Bronchial epithelial cell (primary cell): ENCODE measurements at regions not wholly inside any gene's neighbourhood (a gene's known extent, or its start where the extent isn't known, plus 50 kb on each side); places are given as distances from the start of the nearest gene placed in this dataset.

Experiments
- DNase-seq: peaks from one replicate; pipeline ENCODE4 v3.0.0-alpha.2; 2010; ENCODE audit warnings: low read depth
- FAIRE-seq: peaks from 2 replicates; lab custom pipeline; 2011; peaks lifted over from hg19 to GRCh38; lab: Jason Lieb, UNC
- H3K27me3 ChIP-seq: 2 replicates; pipeline ENCODE4 v1.5.1; 2011; ENCODE audit warnings: low read length; ENCODE audit not compliant: control insufficient read depth, insufficient read depth
- H3K36me3 ChIP-seq: 2 replicates; pipeline ENCODE4 v1.5.1; 2011; ENCODE audit warnings: low read length; ENCODE audit not compliant: control insufficient read depth, insufficient read depth
- H3K4me3 ChIP-seq: 2 replicates; pipeline ENCODE4 v1.5.1; 2011; ENCODE audit warnings: mild to moderate bottlenecking, low read depth, low read length, control low read depth
- CTCF ChIP-seq: IDR thresholded peaks from 2 replicates; pipeline ENCODE4 v1.5.1; 2011; ENCODE audit warnings: mild to moderate bottlenecking, moderate library complexity, low read length, control low read depth, inconsistent platforms; ENCODE audit not compliant: insufficient read depth, severe bottlenecking

- no peak for FAIRE-seq
- no peak for TF ChIP-seq CTCF
- no peak for DNase-seq
- Histone ChIP-seq H3K36me3 (no peaks in the 10 kb centered on the region), H3K4me3 (no peak overlapping the region), H3K27me3 (no peaks in the 10 kb centered on the region)
Observed at GRCh38 chr9:134214386-134214765, 50.0 kb upstream of the RNU6ATAC start.

GRCh38 chr9:134214766-134215419 is 50.5 kb upstream of the RNU6ATAC start:
- H3K4me3 ChIP-seq: no peak overlapping the region
- no peaks in the 10 kb centered on the region for H3K36me3 ChIP-seq
- TF ChIP-seq CTCF: no peak
- DNase-seq (no peak), FAIRE-seq (no peak)
- H3K27me3 ChIP-seq: no peaks in the 10 kb centered on the region

- Histone ChIP-seq H3K36me3 (no peaks in the 10 kb centered on the region), H3K27me3 (no peaks in the 10 kb centered on the region), H3K4me3 (no peak overlapping the region)
- no peak for TF ChIP-seq CTCF
- FAIRE-seq (no peak), DNase-seq (no peak)
Observed at GRCh38 chr9:134215420-134215698, 51.0 kb upstream of the RNU6ATAC start.

GRCh38 chr9:134215699-134216448 is 51.5 kb upstream of the RNU6ATAC start:
- no peak for TF ChIP-seq CTCF
- FAIRE-seq: no peak
- Histone ChIP-seq H3K4me3 (no peak overlapping the region), H3K36me3 (no peaks in the 10 kb centered on the region), H3K27me3 (no peaks in the 10 kb centered on the region)
- no peak for DNase-seq

GRCh38 chr9:134216449-134216951 is 52.1 kb upstream of the RNU6ATAC start:
- no peak for DNase-seq
- TF ChIP-seq CTCF: no peak

More at GRCh38 chr9:134216449-134216951, 52.1 kb upstream of the RNU6ATAC start:
- Histone ChIP-seq H3K27me3 (no peaks in the 10 kb centered on the region), H3K36me3 (no peaks in the 10 kb centered on the region), H3K4me3 (no peak overlapping the region)
- FAIRE-seq: no peak
